Neural cell (in vitro differentiated cells): ENCODE measurements at regions not wholly inside any gene's neighbourhood (a gene's known extent, or its start where the extent isn't known, plus 50 kb on each side); places are given as distances from the start of the nearest gene placed in this dataset.

Experiments
- CTCF ChIP-seq: fragments of 450-650 bp; IDR thresholded peaks from 2 replicates; pipeline ENCODE4 v1.5.1; 2014; ENCODE audit warnings: antibody characterized with exemption, mild to moderate bottlenecking, moderate library complexity; ENCODE audit not compliant: poor library complexity, severe bottlenecking
- EZH2 ChIP-seq: fragments of 200-600, 300-800 bp; shearing (Covaris generic), sonication (generic); IDR thresholded peaks from 2 replicates; pipeline ENCODE4 v1.6.1; 2014; ENCODE audit warnings: antibody characterized with exemption, low read length, borderline replicate concordance, mild to moderate bottlenecking; ENCODE audit not compliant: insufficient read depth, poor library complexity, severe bottlenecking
- POLR2AphosphoS5 ChIP-seq: IDR thresholded peaks from 2 replicates; pipeline ENCODE4 v1.6.1; 2012
- REST ChIP-seq: IDR thresholded peaks from 2 replicates; pipeline ENCODE4 v1.6.1; 2012; ENCODE audit warnings: borderline replicate concordance
- SMC3 ChIP-seq: fragments of 450-650 bp; conservative IDR thresholded peaks from 2 replicates; pipeline ENCODE4 v1.6.1; 2014; ENCODE audit warnings: antibody characterized with exemption, mild to moderate bottlenecking, moderate library complexity; ENCODE audit not compliant: poor library complexity

GRCh38 chr2:116802671-116803070 is 1011.8 kb upstream of the DDX18 start:
- TF ChIP-seq CTCF, result no peak
- no peak for TF ChIP-seq POLR2AphosphoS5
- no peak for TF ChIP-seq REST
- no peak for TF ChIP-seq EZH2
- no peak for TF ChIP-seq SMC3
